Caco-2 (cell line): ENCODE measurements at regions not wholly inside any gene's neighbourhood (a gene's known extent, or its start where the extent isn't known, plus 50 kb on each side); places are given as distances from the start of the nearest gene placed in this dataset.

ENCODE experiments used
- BruUV-seq: library from RNA; stranded (reverse); fragments of 400-500 nt; replicated peaks from 2 replicates; lab custom pipeline; 2021; lab: Mats Ljungman, UMichigan
- CTCF ChIA-PET: fragments of 300-600 bp; sonication (Branson Sonifier 250); formaldehyde crosslinking; loops from one replicate; lab custom pipeline; 2022; ENCODE audit warnings: antibody characterized with exemption; lab: Charles Lee
- POLR2A ChIA-PET: fragments of 300-600 bp; sonication (Branson Sonifier 250); formaldehyde crosslinking; loops from one replicate; lab custom pipeline; 2022; ENCODE audit warnings: antibody characterized with exemption; lab: Charles Lee
- DNase-seq, 2 experiments: peaks; one replicate each; pipeline versions ENCODE4 v3.0.0 to v3.0.0-alpha.2; 2020 to 2022
- H3K27me3 ChIP-seq: replicated peaks from 2 replicates; pipeline ENCODE4 v1.6.0; 2011; ENCODE audit warnings: low read length; ENCODE audit not compliant: control insufficient read depth, insufficient read depth
- H3K36me3 ChIP-seq: 2 replicates; pipeline ENCODE4 v1.5.1; 2011; ENCODE audit warnings: low read length; ENCODE audit not compliant: control insufficient read depth, insufficient read depth
- H3K4me1 ChIP-seq: fragments of 250-450 bp; sonication (Bioruptor Pico); 2 replicates; pipeline ENCODE4 v1.5.1; 2020; ENCODE audit warnings: mild to moderate bottlenecking
- H3K4me3 ChIP-seq: 2 replicates; pipeline ENCODE4 v1.5.1; 2011; ENCODE audit warnings: low read depth, mild to moderate bottlenecking, control low read depth, low read length
- H3K9me3 ChIP-seq: fragments of 250-450 bp; sonication (Bioruptor Pico); 2 replicates; pipeline ENCODE4 v1.5.1; 2020; ENCODE audit warnings: mild to moderate bottlenecking, moderate library complexity
- H3K27ac Mint-ChIP-seq: one replicate; pipeline ENCODE4 v1.8.0; 2022; ENCODE audit warnings: mixed read lengths; ENCODE audit not compliant: unreplicated experiment
- H3K27me3 Mint-ChIP-seq: one replicate; pipeline ENCODE4 v1.8.0; 2022; ENCODE audit warnings: mixed read lengths; ENCODE audit not compliant: insufficient read depth, unreplicated experiment
- H3K36me3 Mint-ChIP-seq: one replicate; pipeline ENCODE4 v1.8.0; 2022; ENCODE audit warnings: mild to moderate bottlenecking, mixed read lengths; ENCODE audit not compliant: insufficient read depth, unreplicated experiment
- H3K4me1 Mint-ChIP-seq: one replicate; pipeline ENCODE4 v1.8.0; 2022; ENCODE audit warnings: low read depth, mixed read lengths; ENCODE audit not compliant: unreplicated experiment
- H3K4me3 Mint-ChIP-seq: one replicate; pipeline ENCODE4 v1.8.0; 2022; ENCODE audit warnings: mild to moderate bottlenecking, moderate library complexity, mixed read lengths; ENCODE audit not compliant: unreplicated experiment
- H3K9me3 Mint-ChIP-seq: one replicate; pipeline ENCODE4 v1.8.0; 2022; ENCODE audit warnings: mixed read lengths; ENCODE audit not compliant: unreplicated experiment
- CTCF ChIP-seq, 2 experiments: fragments of 200-600 bp in 1 of 2; IDR thresholded peaks; 1 replicate in 1 of 2; 2 replicates in 1 of 2; pipeline versions ENCODE4 v1.5.1 to v1.8.0; 2011 to 2022; ENCODE audit warnings: antibody characterized with exemption in 1 of 2, control low read depth in 1 of 2, inconsistent platforms in 1 of 2, low read depth in 1 of 2, low read length in 1 of 2, mild to moderate bottlenecking in 1 of 2, moderate library complexity in 1 of 2; ENCODE audit not compliant: insufficient read depth in 1 of 2, severe bottlenecking in 1 of 2, unreplicated experiment in 1 of 2
- intact Hi-C: fragments of 100-400 bp; cut with micrococcal nuclease; formaldehyde crosslinking; loops from one replicate; pipeline ENCODE4 v1.10.0; 2022; ENCODE audit not compliant: unreplicated experiment

DNA sequence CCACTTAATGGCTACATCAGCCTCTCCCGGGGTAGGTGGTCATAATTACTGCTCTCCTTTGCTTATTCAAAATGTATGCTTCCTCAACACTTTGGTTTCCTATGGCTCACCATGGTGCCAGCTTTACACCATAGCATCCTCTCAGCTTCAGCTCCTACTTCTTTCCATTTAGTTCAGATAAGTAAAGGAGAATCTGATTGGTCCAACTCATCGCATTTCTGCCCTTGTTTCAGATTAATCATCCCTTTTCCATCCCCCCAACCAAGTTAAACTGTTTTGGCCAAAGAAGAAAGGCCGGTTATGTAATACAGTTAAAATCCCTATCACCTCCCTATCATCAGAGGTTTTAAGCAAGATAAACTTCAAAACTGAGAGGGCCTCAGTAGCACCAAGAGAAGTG, 130.5 kb downstream of the CETN3 start:
- H3K4me3 Mint-ChIP-seq = no peak overlapping the region
- no peaks in the 10 kb centered on the region for H3K4me1 Mint-ChIP-seq
- H3K9me3 Mint-ChIP-seq = no peaks in the 10 kb centered on the region
- intact Hi-C loops = no loop called here
- Histone ChIP-seq H3K4me1 (no peaks in the 10 kb centered on the region; the same call in 1 of the 2 replicates), H3K9me3 (no peaks in the 10 kb centered on the region), H3K4me3 (no peak overlapping the region), H3K36me3 (no peaks in the 10 kb centered on the region), H3K27me3 (no peaks in the 10 kb centered on the region)
- no peak for TF ChIP-seq CTCF (IDR thresholded peaks at IDR 0.05; ENCODE audit: insufficient read depth in 1 of 2, low read depth in 1 of 2, low read length in 1 of 2, severe bottlenecking in 1 of 2, unreplicated experiment in 1 of 2)
- no TSS peak for BruUV-seq
- no peaks in the 10 kb centered on the region for H3K27me3 Mint-ChIP-seq
- no peaks in the 10 kb centered on the region for H3K36me3 Mint-ChIP-seq
- H3K27ac Mint-ChIP-seq = no peak overlapping the region
- ChIA-PET POLR2A (no interaction called here), CTCF (no interaction called here)
- no peak for DNase-seq

DNA sequence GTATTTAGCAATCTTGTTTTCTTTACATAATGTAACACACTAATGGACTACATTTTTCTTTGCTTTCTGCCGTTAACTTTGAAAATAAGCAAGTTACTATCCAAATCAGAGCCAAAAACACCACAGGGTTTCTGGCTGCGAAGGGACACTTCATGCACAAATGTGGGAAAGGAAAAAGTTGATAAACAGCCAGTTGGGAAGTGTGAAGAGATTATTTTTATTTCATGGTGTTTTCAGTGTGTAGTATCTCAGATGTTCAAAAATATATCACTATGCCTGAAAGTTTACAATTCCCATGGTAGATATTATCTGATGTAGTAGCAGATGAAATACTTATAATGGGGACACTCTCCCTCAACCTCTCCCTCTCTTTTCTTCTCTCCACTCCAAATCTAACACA, 135.3 kb downstream of the CETN3 start:
- no peaks in the 10 kb centered on the region for H3K27me3 ChIP-seq
- Mint-ChIP-seq H3K4me1 (no peaks in the 10 kb centered on the region), H3K27ac (no peak overlapping the region), H3K27me3 (no peaks in the 10 kb centered on the region), H3K4me3 (no peak overlapping the region), H3K9me3 (no peaks in the 10 kb centered on the region), H3K36me3 (no peaks in the 10 kb centered on the region)
- no peaks in the 10 kb centered on the region for H3K9me3 ChIP-seq
- TF ChIP-seq CTCF (IDR thresholded peaks at IDR 0.05; ENCODE audit: insufficient read depth in 1 of 2, low read depth in 1 of 2, low read length in 1 of 2, severe bottlenecking in 1 of 2, unreplicated experiment in 1 of 2) = no peak
- CTCF ChIA-PET = no interaction called here
- no TSS peak for BruUV-seq
- no peak overlapping the region for H3K4me3 ChIP-seq
- no peak for DNase-seq
- no peaks in the 10 kb centered on the region for H3K4me1 ChIP-seq
- POLR2A ChIA-PET = no interaction called here
- H3K36me3 ChIP-seq = no peaks in the 10 kb centered on the region
- intact Hi-C loops = no loop called here

DNA sequence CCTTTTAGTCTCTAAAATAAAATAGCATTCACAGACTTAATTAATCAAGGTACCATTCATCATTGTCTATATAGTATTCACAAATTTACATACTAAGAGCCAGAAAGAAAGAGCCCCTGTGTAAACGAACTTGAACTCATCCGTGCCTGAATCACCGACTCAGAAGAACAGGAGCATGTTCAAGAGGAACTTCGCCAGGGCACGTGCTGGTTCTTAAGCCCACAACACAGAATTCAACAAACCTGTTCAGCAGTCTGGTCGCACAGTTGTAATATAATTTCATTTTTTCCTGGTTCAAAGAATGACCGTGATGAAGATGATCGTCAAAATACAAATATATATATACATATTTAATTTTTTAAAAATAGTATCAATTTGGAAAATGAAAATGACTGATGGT, 141.9 kb downstream of the CETN3 start:
- no peak for TF ChIP-seq CTCF (IDR thresholded peaks at IDR 0.05; ENCODE audit: insufficient read depth in 1 of 2, low read depth in 1 of 2, low read length in 1 of 2, severe bottlenecking in 1 of 2, unreplicated experiment in 1 of 2)
- Histone ChIP-seq H3K27me3 (no peaks in the 10 kb centered on the region), H3K4me1 (0 out of 2 replicates have a peak, but pooled peaks cover 10% of the 10 kb centered on the region), H3K4me3 (no peak overlapping the region), H3K36me3 (no peaks in the 10 kb centered on the region), H3K9me3 (no peaks in the 10 kb centered on the region)
- ChIA-PET POLR2A (no interaction called here), CTCF (no interaction called here)
- Mint-ChIP-seq H3K4me3 (no peak overlapping the region), H3K27me3 (no peaks in the 10 kb centered on the region), H3K4me1 (no peaks in the 10 kb centered on the region), H3K36me3 (no peaks in the 10 kb centered on the region), H3K9me3 (no peaks in the 10 kb centered on the region), H3K27ac (no peak overlapping the region)
- intact Hi-C loops = loop anchor here (10.0 kb wide), 2 partner anchors 423 to 993 kb away; no protein-coding TSS in a partner anchor
- no peak for DNase-seq
- BruUV-seq = no TSS peak
